ENCODE measurements at regions not wholly inside any gene's neighbourhood (a gene's known extent, or its start where the extent isn't known, plus 50 kb on each side); places are given as distances from the start of the nearest gene placed in this dataset.

GRCh38 chr6:49072146-49072545 lies 390.9 kb downstream of the MMUT start:
- TF ChIP-seq CTCF (optimal IDR thresholded peaks at IDR 0.05 in 1 of 3, IDR thresholded peaks at IDR 0.05 in 1 of 3, conservative IDR thresholded peaks at IDR 0.05 in 1 of 3; ENCODE audit: extremely low read depth in 1 of 3, insufficient read depth in 2 of 3, low read length in 3 of 3) (no peak), EZH2 (IDR thresholded peaks at IDR 0.05; ENCODE audit: low read length) (no peak)

Measured in keratinocyte (primary cell).